ENCODE measurements at regions not wholly inside any gene's neighbourhood (a gene's known extent, or its start where the extent isn't known, plus 50 kb on each side); places are given as distances from the start of the nearest gene placed in this dataset.

DNA sequence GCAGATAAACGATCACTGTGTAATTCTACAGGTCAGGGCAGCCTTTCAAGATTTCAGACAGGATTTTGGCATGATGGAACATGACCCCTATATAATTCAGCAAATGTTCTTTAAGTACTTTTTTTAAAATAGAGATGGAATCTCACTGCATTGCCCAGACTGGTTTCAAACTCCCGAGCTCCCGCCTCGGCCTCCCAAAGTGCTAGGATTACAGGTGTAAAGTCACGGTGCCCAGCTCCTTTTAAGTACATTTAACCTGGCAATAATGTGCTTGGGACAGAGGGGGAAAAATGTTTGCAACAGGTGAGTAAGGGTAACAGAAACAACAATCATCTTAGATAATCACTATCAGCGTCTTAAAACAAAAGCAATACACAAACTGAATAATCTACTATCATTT lies 66.5 kb upstream of the PSMD7 start:
- TF ChIP-seq, protein P1, sequence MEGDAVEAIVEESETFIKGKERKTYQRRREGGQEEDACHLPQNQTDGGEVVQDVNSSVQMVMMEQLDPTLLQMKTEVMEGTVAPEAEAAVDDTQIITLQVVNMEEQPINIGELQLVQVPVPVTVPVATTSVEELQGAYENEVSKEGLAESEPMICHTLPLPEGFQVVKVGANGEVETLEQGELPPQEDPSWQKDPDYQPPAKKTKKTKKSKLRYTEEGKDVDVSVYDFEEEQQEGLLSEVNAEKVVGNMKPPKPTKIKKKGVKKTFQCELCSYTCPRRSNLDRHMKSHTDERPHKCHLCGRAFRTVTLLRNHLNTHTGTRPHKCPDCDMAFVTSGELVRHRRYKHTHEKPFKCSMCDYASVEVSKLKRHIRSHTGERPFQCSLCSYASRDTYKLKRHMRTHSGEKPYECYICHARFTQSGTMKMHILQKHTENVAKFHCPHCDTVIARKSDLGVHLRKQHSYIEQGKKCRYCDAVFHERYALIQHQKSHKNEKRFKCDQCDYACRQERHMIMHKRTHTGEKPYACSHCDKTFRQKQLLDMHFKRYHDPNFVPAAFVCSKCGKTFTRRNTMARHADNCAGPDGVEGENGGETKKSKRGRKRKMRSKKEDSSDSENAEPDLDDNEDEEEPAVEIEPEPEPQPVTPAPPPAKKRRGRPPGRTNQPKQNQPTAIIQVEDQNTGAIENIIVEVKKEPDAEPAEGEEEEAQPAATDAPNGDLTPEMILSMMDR (IDR thresholded peaks at IDR 0.05) = no peak
- no peak for TF ChIP-seq POLR2A (IDR thresholded peaks at IDR 0.05)
